K562 (cell line): ENCODE measurements at regions not wholly inside any gene's neighbourhood (a gene's known extent, or its start where the extent isn't known, plus 50 kb on each side); places are given as distances from the start of the nearest gene placed in this dataset.

Experiments used
- ATF7 ChIP-seq: fragments of 450-650 bp; IDR thresholded peaks from 2 replicates; pipeline ENCODE4 v1.7.1; 2014; ENCODE audit warnings: mild to moderate bottlenecking, moderate library complexity
- CLOCK ChIP-seq: fragments of 250-450 bp; sonication (Bioruptor Pico); IDR thresholded peaks from 2 replicates; pipeline ENCODE4 v1.4.0; 2020; ENCODE audit warnings: mild to moderate bottlenecking, moderate library complexity, borderline replicate concordance
- CTBP1 ChIP-seq: fragments of 450-650 bp; IDR thresholded peaks from 2 replicates; pipeline ENCODE4 v1.6.1; 2016; ENCODE audit warnings: borderline replicate concordance
- DNMT1 ChIP-seq: fragments of 450-650 bp; IDR thresholded peaks from 2 replicates; pipeline ENCODE4 v1.6.1; 2016; ENCODE audit warnings: antibody characterized with exemption, mild to moderate bottlenecking
- E2F1 ChIP-seq: sonication (generic); formaldehyde crosslinking; IDR thresholded peaks from 2 replicates; pipeline ENCODE4 v1.8.1; 2023; ENCODE audit warnings: mild to moderate bottlenecking, missing genetic modification reagents, moderate library complexity
- EHMT2 ChIP-seq: fragments of 450-650 bp; IDR thresholded peaks from 2 replicates; pipeline ENCODE4 v1.6.1; 2018; ENCODE audit warnings: antibody characterized with exemption
- EP300 ChIP-seq: IDR thresholded peaks from 2 replicates; pipeline ENCODE4 v1.6.1; 2012; ENCODE audit warnings: low read length, improper control_type of control experiment
- FOXK2 ChIP-seq, 2 experiments: fragments of 450-650 bp; IDR thresholded peaks in 1 of 2; conservative IDR thresholded peaks in 1 of 2; 2 replicates each; pipeline ENCODE4 v1.6.1; 2016; ENCODE audit warnings: low read depth in 2 of 2, mild to moderate bottlenecking in 1 of 2
- HES1 ChIP-seq: fragments of 450-650 bp; IDR thresholded peaks from 2 replicates; pipeline ENCODE4 v1.6.1; 2016; ENCODE audit warnings: low read depth, mild to moderate bottlenecking, moderate library complexity
- JUN ChIP-seq, 2 experiments: sonication (generic) in 1 of 2; formaldehyde crosslinking in 1 of 2; IDR thresholded peaks; 2 replicates each; pipeline versions ENCODE4 v1.6.1 to v1.8.0; 2012 to 2022; ENCODE audit warnings: borderline replicate concordance in 2 of 2, mild to moderate bottlenecking in 2 of 2, improper control_type of control experiment in 1 of 2, low read depth in 1 of 2, low read length in 1 of 2, missing genetic modification reagents in 1 of 2
- JUND ChIP-seq, 2 experiments: IDR thresholded peaks; 2 replicates in 1 of 2; 3 replicates in 1 of 2; pipeline ENCODE4 v1.6.1; 2011; ENCODE audit warnings: borderline replicate concordance in 2 of 2, low read depth in 2 of 2, low read length in 2 of 2, improper control_type of control experiment in 1 of 2, missing biosample characterization in 1 of 2, missing genetic modification characterization in 1 of 2, missing genetic modification reagents in 1 of 2
- MEF2D ChIP-seq: conservative IDR thresholded peaks from 2 replicates; pipeline ENCODE4 v1.6.1; 2016; ENCODE audit warnings: low read depth, missing genetic modification characterization, missing compliant biosample characterization
- MEIS2 ChIP-seq: fragments of 450-650 bp; IDR thresholded peaks from 2 replicates; pipeline ENCODE4 v1.6.1; 2014; ENCODE audit warnings: mild to moderate bottlenecking; ENCODE audit not compliant: partially characterized antibody
- NCOR1 ChIP-seq: fragments of 450-650 bp; IDR thresholded peaks from 2 replicates; pipeline ENCODE4 v1.6.1; 2016; ENCODE audit warnings: mild to moderate bottlenecking, moderate library complexity
- SMARCE1 ChIP-seq: fragments of 450-650 bp; IDR thresholded peaks from 2 replicates; pipeline ENCODE4 v1.7.1; 2016; ENCODE audit warnings: mild to moderate bottlenecking
- SOX6 ChIP-seq: fragments of 450-650 bp; IDR thresholded peaks from 2 replicates; pipeline ENCODE4 v1.6.1; 2014; ENCODE audit warnings: mild to moderate bottlenecking
- TAF15 ChIP-seq: fragments of 200-400 bp; formaldehyde crosslinking; IDR thresholded peaks from 2 replicates; pipeline ENCODE4 v1.6.1; 2017; ENCODE audit warnings: mild to moderate bottlenecking, low read depth, low read length, moderate library complexity
- TRIM24 ChIP-seq, 2 experiments: fragments of 450-650 bp; IDR thresholded peaks; 2 replicates each; pipeline ENCODE4 v1.6.1; 2016
- ZEB2 ChIP-seq: fragments of 450-650 bp; IDR thresholded peaks from 2 replicates; pipeline ENCODE4 v1.6.1; 2016
- ZNF431 ChIP-seq: sonication (generic); formaldehyde crosslinking; IDR thresholded peaks from 2 replicates; pipeline ENCODE4 v1.8.0; 2022; ENCODE audit warnings: mild to moderate bottlenecking, missing genetic modification reagents

- no peak for TF ChIP-seq EHMT2
- no peak for TF ChIP-seq E2F1
- TF ChIP-seq TAF15: no peak
- 0 out of 2 replicates have a peak, but pooled peaks have one; percentile 67 for TF ChIP-seq HES1
- TF ChIP-seq NCOR1: peak; percentile 7; the same call in 1 of the 2 replicates
- peak; percentile 61; the same call in 1 of the 2 replicates for TF ChIP-seq SOX6
- peak; percentile 78; the same call in 1 of the 2 replicates for TF ChIP-seq JUND (IDR thresholded peaks at IDR 0.05; ENCODE audit: borderline replicate concordance, low read depth, low read length)
- no peak for TF ChIP-seq JUND (tag; IDR thresholded peaks at IDR 0.05; ENCODE audit: borderline replicate concordance, low read depth, low read length)
- peak; percentile 89 for TF ChIP-seq MEF2D
- no peak for TF ChIP-seq DNMT1
- peak; percentile 41 for TF ChIP-seq EP300
- TF ChIP-seq CLOCK (CRISPR knock-in tag): no peak
- 0 out of 2 replicates have a peak, but pooled peaks have one; percentile 23 for TF ChIP-seq CTBP1
- 0 out of 2 replicates have a peak, but pooled peaks have one; percentile 13 for TF ChIP-seq ZEB2
- 0 out of 4 replicates have a peak, but pooled peaks of 1 of the 2 experiments have one; percentile 27 for TF ChIP-seq FOXK2 (conservative IDR thresholded peaks at IDR 0.05 in 1 of 2, IDR thresholded peaks at IDR 0.05 in 1 of 2; ENCODE audit: low read depth in 2 of 2)
- peak; percentile 64 for TF ChIP-seq MEIS2
- TF ChIP-seq ZNF431 (CRISPR knock-in tag): no peak
- peak; percentile 63; the same call in 1 of the 2 replicates for TF ChIP-seq SMARCE1
- TF ChIP-seq TRIM24 (IDR thresholded peaks at IDR 0.05): 0 out of 4 replicates have a peak, but pooled peaks of 1 of the 2 experiments have one; percentile 19
- TF ChIP-seq JUN (IDR thresholded peaks at IDR 0.05; ENCODE audit: borderline replicate concordance, low read depth, low read length): peak; percentile 64; the same call in 1 of the 2 replicates
- no peak for TF ChIP-seq JUN (CRISPR knock-in tag; IDR thresholded peaks at IDR 0.05; ENCODE audit: borderline replicate concordance)
- TF ChIP-seq ATF7: peak; percentile 30
These were observed 117.8 kb upstream of the NOCT start (continued) for GRCh38 chr4:138897811-138898226.
